Inflammatory macrophage treated with lipopolysaccharide for 1 hour (primary cell): ENCODE measurements at regions not wholly inside any gene's neighbourhood (a gene's known extent, or its start where the extent isn't known, plus 50 kb on each side); places are given as distances from the start of the nearest gene placed in this dataset.
A peak's percentile ranks its signal among the peaks of the same experiment; 100 is the strongest.
"Not testable (repeated sequence)": the region's sequence is repeated elsewhere in the genome, so short reads cannot be mapped to it uniquely, and the experiment has no call there.

ENCODE experiments used
- DNase-seq, 2 donors: peaks; one replicate each; pipeline ENCODE4 v3.0.0-alpha.2; 2020 to 2022

DNA sequence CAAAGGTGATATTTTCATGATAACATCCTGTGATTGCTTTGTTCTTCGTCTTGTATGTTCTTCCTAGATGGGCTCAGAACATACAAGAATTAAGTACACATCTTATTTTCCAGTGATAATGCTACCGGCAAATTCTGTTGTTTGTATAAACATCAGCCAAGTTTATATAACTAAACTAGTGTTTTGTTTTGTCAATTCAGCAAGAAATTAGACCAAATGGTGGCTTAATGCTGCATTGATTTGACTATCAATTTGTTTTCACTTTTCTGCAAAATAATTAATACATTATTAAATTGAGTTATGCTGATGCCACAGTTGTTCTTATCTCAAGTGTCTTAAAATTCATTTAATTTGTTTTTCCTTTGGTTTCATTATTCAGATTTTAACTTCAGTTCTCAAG is 177.7 kb downstream of the OR4F29 start:
- DNase-seq, result not testable (repeated sequence)

DNA sequence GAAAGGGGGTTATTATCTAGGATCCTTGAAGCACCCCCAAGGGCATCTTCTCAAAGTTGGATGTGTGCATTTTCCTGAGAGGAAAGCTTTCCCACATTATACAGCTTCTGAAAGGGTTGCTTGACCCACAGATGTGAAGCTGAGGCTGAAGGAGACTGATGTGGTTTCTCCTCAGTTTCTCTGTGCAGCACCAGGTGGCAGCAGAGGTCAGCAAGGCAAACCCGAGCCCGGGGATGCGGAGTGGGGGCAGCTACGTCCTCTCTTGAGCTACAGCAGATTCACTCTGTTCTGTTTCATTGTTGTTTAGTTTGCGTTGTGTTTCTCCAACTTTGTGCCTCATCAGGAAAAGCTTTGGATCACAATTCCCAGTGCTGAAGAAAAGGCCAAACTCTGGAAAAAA is 183.7 kb downstream of the OR4F29 start:
- peak; percentile 36 to 60 for DNase-seq
